Right cardiac atrium (tissue), 5 donors: ENCODE measurements at regions not wholly inside any gene's neighbourhood (a gene's known extent, or its start where the extent isn't known, plus 50 kb on each side); places are given as distances from the start of the nearest gene placed in this dataset.

ENCODE experiments used
- ATAC-seq, 2 donors: fragments of 200-7000 bp; cut with Tn5 transposase; one replicate each; pipeline versions ENCODE4 v1.8.0 to v1.9.1; 2020; ENCODE audit warnings: moderate library complexity in 2 of 2, mild to moderate bottlenecking in 1 of 2
- DNase-seq, 3 donors: peaks; one replicate each; pipeline ENCODE4 v3.0.0-alpha.2; 2020
- H3K27ac ChIP-seq: one replicate; pipeline ENCODE4 v1.5.1; 2013; ENCODE audit warnings: mild to moderate bottlenecking, low read length, control low read depth, moderate library complexity
- H3K27me3 ChIP-seq: one replicate; pipeline ENCODE4 v1.6.1; 2013; ENCODE audit not compliant: control insufficient read depth, insufficient read depth
- H3K4me1 ChIP-seq: one replicate; pipeline ENCODE4 v1.6.1; 2013; ENCODE audit warnings: low read length; ENCODE audit not compliant: control insufficient read depth, insufficient read depth
- H3K4me3 ChIP-seq: one replicate; pipeline ENCODE4 v1.5.1; 2013; ENCODE audit warnings: low read length, control low read depth
- H3K9me3 ChIP-seq: one replicate; pipeline ENCODE4 v1.6.1; 2013; ENCODE audit warnings: low read length; ENCODE audit not compliant: control insufficient read depth
- WGBS: extraction: QIAGEN DNeasy Blood & Tissue Kit; methylation state at CpG from one replicate; pipeline ENCODE4 v1.1.7; 2013; 5-methylcytosine and 5-hydroxymethylcytosine counted together
- intact Hi-C, 4 donors: fragments of 100-400 bp; cut with DNase I; formaldehyde crosslinking; loops; one replicate each; pipeline versions ENCODE4 v1.11.0 to v1.14.0; 2022 to 2023
- donor health status: healthy with polysubstance abuse.
- donor health status: DM: no; HTN: yes; CAD: no.
- donor health status: DM: no; HTN: no; CAD: no.
- donor health status: DM: no; HTN: yes; CAD: no; lungs with severe emphysema.
- donor health status: DM: yes; HTN: yes; CAD: no.

GRCh38 chr4:123750044-123750443 lies 353.4 kb downstream of the SPRY1 start:
- intact Hi-C loops: no loop called here
- 67% methylated on average over 3 of the region's 3 CpGs for WGBS
- H3K27ac ChIP-seq: peak overlapping the region; percentile 60
- H3K9me3 ChIP-seq: no peaks in the 10 kb centered on the region
- peak in 1 of 3 donors; percentile 33 for DNase-seq
- peak in 1 of 2 donors; percentile 39 for ATAC-seq
- no peaks in the 10 kb centered on the region for H3K27me3 ChIP-seq
- no peak overlapping the region for H3K4me3 ChIP-seq
- H3K4me1 ChIP-seq: peaks cover under 1% of the 10 kb centered on the region

- no peak for ATAC-seq
- intact Hi-C loops: no loop called here
- Histone ChIP-seq H3K4me1 (no peaks in the 10 kb centered on the region), H3K27ac (no peak overlapping the region), H3K9me3 (no peaks in the 10 kb centered on the region), H3K4me3 (no peak overlapping the region), H3K27me3 (no peaks in the 10 kb centered on the region)
- WGBS: 68% methylated on average over 2 of the region's 2 CpGs
- DNase-seq: no peak
Measured at GRCh38 chr4:123755655-123756054, 359.1 kb downstream of the SPRY1 start.

- Histone ChIP-seq H3K9me3 (no peaks in the 10 kb centered on the region), H3K4me1 (no peaks in the 10 kb centered on the region), H3K27me3 (no peaks in the 10 kb centered on the region), H3K4me3 (no peak overlapping the region), H3K27ac (no peak overlapping the region)
- DNase-seq (no peak), ATAC-seq (no peak)
- 47% methylated on average over 2 of the region's 2 CpGs for WGBS
- intact Hi-C loops: no loop called here
Measured at GRCh38 chr4:123767806-123768205, 371.2 kb downstream of the SPRY1 start.

GRCh38 chr4:123770884-123771283 lies 374.3 kb downstream of the SPRY1 start:
- WGBS: 97% methylated on average over 3 of the region's 3 CpGs
- no peaks in the 10 kb centered on the region for H3K4me1 ChIP-seq
- no peak for ATAC-seq
- H3K9me3 ChIP-seq: no peaks in the 10 kb centered on the region
- H3K4me3 ChIP-seq: no peak overlapping the region
- H3K27ac ChIP-seq: no peak overlapping the region
- no peaks in the 10 kb centered on the region for H3K27me3 ChIP-seq
- DNase-seq: no peak
- intact Hi-C loops: loop anchor here in 3 of 4 donors (5.0 to 10.0 kb wide), 2 partner anchors 334 to 341 kb away; no protein-coding TSS in a partner anchor

- Histone ChIP-seq H3K27ac (no peak overlapping the region), H3K9me3 (no peaks in the 10 kb centered on the region), H3K27me3 (no peaks in the 10 kb centered on the region), H3K4me1 (peaks cover 2% of the 10 kb centered on the region), H3K4me3 (no peak overlapping the region)
- ATAC-seq (no peak), DNase-seq (no peak)
- intact Hi-C loops: loop anchor here in 2 of 4 donors (10.0 kb wide), 1 partner anchor 329 kb away; no protein-coding TSS in a partner anchor
- WGBS: 86% methylated on average over 1 of the region's 1 CpG
Measured at GRCh38 chr4:123776267-123776666, 379.7 kb downstream of the SPRY1 start.

GRCh38 chr4:123777373-123777772 lies 380.8 kb downstream of the SPRY1 start:
- DNase-seq: peak in 2 of 3 donors; percentile 28 to 65
- 40% methylated on average over 1 of the region's 1 CpG for WGBS
- ATAC-seq: peak; percentile 91 to 96
- intact Hi-C loops: loop anchor here in 2 of 4 donors (10.0 kb wide), 1 partner anchor 327 kb away; no protein-coding TSS in a partner anchor
- peaks cover 2% of the 10 kb centered on the region for H3K4me1 ChIP-seq
- no peak overlapping the region for H3K27ac ChIP-seq
- no peaks in the 10 kb centered on the region for H3K9me3 ChIP-seq
- no peaks in the 10 kb centered on the region for H3K27me3 ChIP-seq
- H3K4me3 ChIP-seq: no peak overlapping the region

GRCh38 chr4:123783151-123783790 lies 386.7 kb downstream of the SPRY1 start:
- H3K4me1 ChIP-seq: peaks cover 6% of the 10 kb centered on the region
- WGBS: 72% methylated on average over 3 of the region's 3 CpGs
- H3K4me3 ChIP-seq: no peak overlapping the region
- no peaks in the 10 kb centered on the region for H3K9me3 ChIP-seq
- DNase-seq: peak in 2 of 3 donors; percentile 34 to 50
- intact Hi-C loops: no loop called here
- no peak overlapping the region for H3K27ac ChIP-seq
- ATAC-seq: peak; percentile 20 to 26
- no peaks in the 10 kb centered on the region for H3K27me3 ChIP-seq

- Histone ChIP-seq H3K27me3 (no peaks in the 10 kb centered on the region), H3K4me3 (no peak overlapping the region), H3K9me3 (no peaks in the 10 kb centered on the region), H3K4me1 (peaks cover 6% of the 10 kb centered on the region), H3K27ac (no peak overlapping the region)
- ATAC-seq: no peak
- no peak for DNase-seq
- intact Hi-C loops: no loop called here
Measured at GRCh38 chr4:123783921-123784320, 387.3 kb downstream of the SPRY1 start.

DNA sequence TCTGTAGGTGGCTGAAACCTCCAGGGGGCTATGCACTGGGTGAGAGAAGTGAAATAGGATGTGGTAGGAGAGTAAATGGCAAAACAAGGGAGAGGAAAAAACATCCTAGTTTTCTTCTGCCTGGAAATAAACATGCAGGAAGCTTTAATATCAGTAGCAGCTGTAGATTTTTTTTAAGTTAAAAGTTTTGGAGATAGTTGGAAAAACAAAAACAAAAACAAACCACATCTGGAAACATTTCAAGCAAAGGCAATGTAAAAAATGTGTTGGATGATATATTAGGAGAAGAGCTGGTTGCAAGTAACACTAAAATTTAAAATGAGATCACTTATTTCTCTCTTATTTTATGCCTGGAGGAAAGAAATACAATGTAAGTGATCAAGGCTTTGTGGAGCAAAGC lies 388.0 kb downstream of the SPRY1 start:
- DNase-seq: no peak
- Histone ChIP-seq H3K27ac (no peak overlapping the region), H3K4me1 (peaks cover 6% of the 10 kb centered on the region), H3K4me3 (no peak overlapping the region), H3K27me3 (no peaks in the 10 kb centered on the region), H3K9me3 (no peaks in the 10 kb centered on the region)
- no peak for ATAC-seq
- intact Hi-C loops: no loop called here

DNA sequence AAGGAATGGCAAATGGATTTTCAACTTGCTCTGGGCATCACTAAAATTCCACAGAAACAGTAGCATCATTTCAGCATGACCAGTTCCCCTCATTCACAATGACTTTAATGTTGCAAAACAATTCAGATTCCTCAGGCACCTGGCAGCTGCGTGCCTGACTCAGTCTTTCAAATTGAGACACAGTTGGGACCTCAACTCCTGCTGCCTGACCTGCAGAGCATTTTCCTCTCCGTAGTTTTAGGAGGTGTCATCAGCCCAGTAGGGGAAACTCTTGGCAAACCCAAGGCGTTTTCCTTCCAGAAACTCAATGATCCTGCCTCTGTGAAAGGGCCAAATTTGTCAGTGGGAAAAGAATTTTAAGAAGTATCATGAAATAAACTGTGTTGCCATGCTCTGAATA lies 388.9 kb downstream of the SPRY1 start:
- H3K4me3 ChIP-seq: no peak overlapping the region
- 39% methylated on average over 3 of the region's 3 CpGs for WGBS

GRCh38 chr4:123786163-123786915 lies 389.7 kb downstream of the SPRY1 start:
- DNase-seq (no peak), ATAC-seq (peak; percentile 46 to 56)
- Histone ChIP-seq H3K27ac (peak overlapping the region; percentile 72), H3K27me3 (no peaks in the 10 kb centered on the region), H3K4me1 (peaks cover 6% of the 10 kb centered on the region), H3K9me3 (no peaks in the 10 kb centered on the region), H3K4me3 (no peak overlapping the region)
- intact Hi-C loops: no loop called here
- WGBS: 39% methylated on average over 6 of the region's 6 CpGs

More for the DNA sequence above, 388.9 kb downstream of the SPRY1 start:
- DNase-seq (peak; percentile 54 to 78 (median 72)), ATAC-seq (peak; percentile 70 to 88)
- H3K27me3 ChIP-seq: no peaks in the 10 kb centered on the region
- peaks cover 6% of the 10 kb centered on the region for H3K4me1 ChIP-seq
- no peaks in the 10 kb centered on the region for H3K9me3 ChIP-seq
- H3K27ac ChIP-seq: no peak overlapping the region
- intact Hi-C loops: no loop called here
